ENCODE measurements at regions not wholly inside any gene's neighbourhood (a gene's known extent, or its start where the extent isn't known, plus 50 kb on each side); places are given as distances from the start of the nearest gene placed in this dataset.

DNA sequence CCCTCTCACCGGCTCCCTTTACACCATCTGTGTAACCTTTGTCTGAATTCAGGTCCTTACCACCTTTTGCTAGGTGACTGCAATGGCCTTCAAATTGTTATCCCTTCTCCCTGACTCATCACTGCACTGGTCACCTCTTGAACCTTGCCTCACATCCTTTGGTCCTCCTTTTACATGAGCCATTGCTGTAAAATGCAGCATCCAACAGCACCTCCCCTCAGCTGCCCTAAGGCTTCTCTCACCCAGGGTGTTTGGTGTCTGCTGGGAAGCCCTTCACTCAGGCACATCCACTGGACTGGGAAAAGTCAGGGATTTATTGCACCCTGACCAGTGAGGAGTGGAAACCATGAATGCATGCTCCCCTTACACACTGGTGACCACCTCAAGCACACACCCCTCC lies 192.5 kb upstream of the GATB start:
- TF ChIP-seq EZH2 (IDR thresholded peaks at IDR 0.05; ENCODE audit: insufficient read depth, poor library complexity, severe bottlenecking) (no peak), EZH2phosphoT487 (IDR thresholded peaks at IDR 0.05; ENCODE audit: insufficient read depth, low read depth) (no peak)
- in situ Hi-C loops (cut with MboI): no loop called here
- H3K4me3 ChIP-seq: no peak overlapping the region
- H3K9ac ChIP-seq: no peak overlapping the region
- no peaks in the 10 kb centered on the region for H3K36me3 ChIP-seq (ENCODE audit: low read depth)
- whole genome bisulfite sequencing, 2 experiments (ENCODE audit: low coverage in 1 of 2, low lambda C conversion rate in 2 of 2, missing lambda C conversion rate in 2 of 2): 46 to 83% methylated on average over 1 of the region's 1 CpG
- peaks cover 22% of the 10 kb centered on the region for H3F3A ChIP-seq (ENCODE audit: insufficient read depth)
- H3K9me2 ChIP-seq (ENCODE audit: insufficient read depth): no peaks in the 10 kb centered on the region
- peaks cover 53% of the 10 kb centered on the region for H3K4me1 ChIP-seq (ENCODE audit: insufficient read depth)
- H3K9me3 ChIP-seq (ENCODE audit: low read depth): no peaks in the 10 kb centered on the region
- no peaks in the 10 kb centered on the region for H3K79me2 ChIP-seq (ENCODE audit: insufficient read depth)
- DNase-seq: peak; percentile 58
- no peaks in the 10 kb centered on the region for H4K20me1 ChIP-seq (ENCODE audit: insufficient read depth)
- no peak overlapping the region for H2AFZ ChIP-seq
- no peak overlapping the region for H3K27ac ChIP-seq
- no peaks in the 10 kb centered on the region for H3K27me3 ChIP-seq (replicated peaks; ENCODE audit: insufficient read depth)
- no peak overlapping the region for H3K4me2 ChIP-seq (ENCODE audit: unreplicated experiment)

DNA sequence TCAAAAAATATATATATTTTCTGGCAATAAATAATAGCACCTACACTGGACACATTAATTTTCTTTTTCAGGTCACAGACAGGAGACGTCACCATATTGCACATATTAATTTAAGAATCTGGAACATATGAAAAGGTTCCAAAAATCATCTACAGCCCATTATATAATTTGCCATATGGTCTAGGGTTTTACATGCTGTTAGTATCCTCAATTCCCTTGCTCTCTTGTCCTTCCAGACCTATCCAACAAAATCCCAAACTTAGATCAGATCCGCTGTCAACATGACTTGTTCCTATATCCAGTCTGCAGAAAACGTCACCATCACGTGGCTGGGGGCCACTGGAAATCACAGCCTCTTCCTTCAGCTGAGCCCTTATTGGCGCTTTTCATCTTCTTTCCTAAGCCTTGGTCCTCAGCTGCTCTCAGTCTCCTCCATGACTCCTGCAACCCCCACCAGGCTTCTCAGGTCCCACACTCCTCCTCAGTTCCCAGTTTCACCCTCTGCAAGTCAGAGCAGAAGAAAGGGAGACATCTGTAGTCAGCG lies 192.0 kb upstream of the GATB start:
- Histone ChIP-seq H3F3A (ENCODE audit: insufficient read depth) (peaks cover 27% of the 10 kb centered on the region), H3K4me3 (no peak overlapping the region), H4K20me1 (ENCODE audit: insufficient read depth) (no peaks in the 10 kb centered on the region), H3K27ac (no peak overlapping the region), H3K79me2 (ENCODE audit: insufficient read depth) (no peaks in the 10 kb centered on the region), H2AFZ (no peak overlapping the region), H3K4me1 (ENCODE audit: insufficient read depth) (peaks cover 58% of the 10 kb centered on the region), H3K9me2 (ENCODE audit: insufficient read depth) (no peaks in the 10 kb centered on the region), H3K36me3 (ENCODE audit: low read depth) (no peaks in the 10 kb centered on the region), H3K9ac (no peak overlapping the region), H3K4me2 (ENCODE audit: unreplicated experiment) (no peak overlapping the region), H3K27me3 (replicated peaks; ENCODE audit: insufficient read depth) (no peaks in the 10 kb centered on the region), H3K9me3 (ENCODE audit: low read depth) (no peaks in the 10 kb centered on the region)
- DNase-seq: no peak
- WGBS, 2 experiments (ENCODE audit: low coverage in 1 of 2, low lambda C conversion rate in 2 of 2, missing lambda C conversion rate in 2 of 2): 96 to 97% methylated on average over 6 of the region's 6 CpGs
- TF ChIP-seq EZH2 (IDR thresholded peaks at IDR 0.05; ENCODE audit: insufficient read depth, poor library complexity, severe bottlenecking) (no peak), EZH2phosphoT487 (IDR thresholded peaks at IDR 0.05; ENCODE audit: insufficient read depth, low read depth) (no peak)
- in situ Hi-C loops (cut with MboI): no loop called here

DNA sequence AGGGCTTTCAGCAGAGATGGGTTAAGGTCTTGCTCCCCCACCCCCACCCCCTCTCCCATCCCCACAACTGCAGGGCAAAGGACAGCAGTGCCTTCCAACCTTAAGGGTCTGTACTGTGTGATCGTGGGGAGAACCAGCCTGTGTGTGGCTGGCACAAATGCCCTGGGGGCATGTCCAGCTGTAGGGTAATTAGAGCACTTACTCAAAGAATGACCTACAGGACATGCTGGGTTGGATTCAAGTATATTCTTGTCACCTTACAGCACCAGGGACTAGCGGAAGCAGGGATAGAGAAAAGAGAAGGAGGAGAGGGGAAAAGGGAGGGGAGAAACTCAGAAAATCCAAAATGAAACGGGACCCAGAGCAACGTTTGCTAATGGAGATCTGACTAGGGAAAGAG lies 191.3 kb upstream of the GATB start:
- Histone ChIP-seq H3K27ac (no peak overlapping the region), H3K4me1 (ENCODE audit: insufficient read depth) (peaks cover 60% of the 10 kb centered on the region), H2AFZ (no peak overlapping the region), H3K9me3 (ENCODE audit: low read depth) (no peaks in the 10 kb centered on the region), H3K27me3 (replicated peaks; ENCODE audit: insufficient read depth) (no peaks in the 10 kb centered on the region), H3K9me2 (ENCODE audit: insufficient read depth) (no peaks in the 10 kb centered on the region), H3K36me3 (ENCODE audit: low read depth) (no peaks in the 10 kb centered on the region), H3K79me2 (ENCODE audit: insufficient read depth) (no peaks in the 10 kb centered on the region), H3K9ac (no peak overlapping the region), H3F3A (ENCODE audit: insufficient read depth) (peaks cover 32% of the 10 kb centered on the region), H3K4me2 (ENCODE audit: unreplicated experiment) (no peak overlapping the region), H3K4me3 (no peak overlapping the region), H4K20me1 (ENCODE audit: insufficient read depth) (no peaks in the 10 kb centered on the region)
- DNase-seq: no peak
- TF ChIP-seq EZH2 (IDR thresholded peaks at IDR 0.05; ENCODE audit: insufficient read depth, poor library complexity, severe bottlenecking): no peak
- no peak for TF ChIP-seq EZH2phosphoT487 (IDR thresholded peaks at IDR 0.05; ENCODE audit: insufficient read depth, low read depth)
- in situ Hi-C loops (cut with MboI): no loop called here
- 90 to 93% methylated on average over 4 of the region's 4 CpGs for WGBS, 2 experiments (ENCODE audit: low coverage in 1 of 2, low lambda C conversion rate in 2 of 2, missing lambda C conversion rate in 2 of 2)

DNA sequence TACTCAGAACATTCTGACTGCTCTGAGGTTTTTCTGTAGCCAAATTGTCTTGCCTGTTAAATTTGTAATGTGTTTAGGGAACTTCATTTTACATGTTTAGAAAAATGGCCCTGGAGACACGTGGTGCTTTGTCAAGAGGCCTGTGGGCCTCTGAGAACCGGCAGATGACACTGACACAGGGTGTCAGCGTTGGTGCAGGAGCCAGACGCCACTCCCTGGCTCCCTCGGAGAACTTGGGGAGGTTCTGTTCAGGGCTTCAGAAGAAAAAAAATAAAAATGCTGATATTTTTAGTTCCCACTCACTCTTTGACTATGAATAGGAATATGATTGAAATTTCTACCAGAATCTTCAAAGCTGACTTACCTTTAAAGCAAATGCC lies 190.9 kb upstream of the GATB start:
- TF ChIP-seq EZH2phosphoT487 (IDR thresholded peaks at IDR 0.05; ENCODE audit: insufficient read depth, low read depth): no peak
- no peak for TF ChIP-seq EZH2 (IDR thresholded peaks at IDR 0.05; ENCODE audit: insufficient read depth, poor library complexity, severe bottlenecking)
- Histone ChIP-seq H3K9me2 (ENCODE audit: insufficient read depth) (no peaks in the 10 kb centered on the region), H3K9me3 (ENCODE audit: low read depth) (no peaks in the 10 kb centered on the region), H3K27ac (no peak overlapping the region), H3K79me2 (ENCODE audit: insufficient read depth) (no peaks in the 10 kb centered on the region), H3K9ac (no peak overlapping the region), H3K36me3 (ENCODE audit: low read depth) (no peaks in the 10 kb centered on the region), H3K4me1 (ENCODE audit: insufficient read depth) (peaks cover 56% of the 10 kb centered on the region), H4K20me1 (ENCODE audit: insufficient read depth) (no peaks in the 10 kb centered on the region), H3K27me3 (replicated peaks; ENCODE audit: insufficient read depth) (no peaks in the 10 kb centered on the region), H3F3A (ENCODE audit: insufficient read depth) (peaks cover 31% of the 10 kb centered on the region), H3K4me2 (ENCODE audit: unreplicated experiment) (peak overlapping the region; percentile 47), H2AFZ (peak overlapping the region; percentile 47), H3K4me3 (no peak overlapping the region)
- peak; percentile 13 for DNase-seq
- 18 to 23% methylated on average over 5 of the region's 5 CpGs for WGBS, 2 experiments (ENCODE audit: low coverage in 1 of 2, low lambda C conversion rate in 2 of 2, missing lambda C conversion rate in 2 of 2)
- in situ Hi-C loops (cut with MboI): no loop called here

Data from GM23248 (cell line).